NCI-H2196 treated with DMSO at 0.1 percent for 48 hours (cell line): ENCODE measurements at regions not wholly inside any gene's neighbourhood (a gene's known extent, or its start where the extent isn't known, plus 50 kb on each side); places are given as distances from the start of the nearest gene placed in this dataset.

ENCODE experiments used
- DNase-seq: peaks from one replicate; lab custom pipeline; 2025; ENCODE audit not compliant: unreplicated experiment; lab: John Stamatoyannopoulos, UW

DNA sequence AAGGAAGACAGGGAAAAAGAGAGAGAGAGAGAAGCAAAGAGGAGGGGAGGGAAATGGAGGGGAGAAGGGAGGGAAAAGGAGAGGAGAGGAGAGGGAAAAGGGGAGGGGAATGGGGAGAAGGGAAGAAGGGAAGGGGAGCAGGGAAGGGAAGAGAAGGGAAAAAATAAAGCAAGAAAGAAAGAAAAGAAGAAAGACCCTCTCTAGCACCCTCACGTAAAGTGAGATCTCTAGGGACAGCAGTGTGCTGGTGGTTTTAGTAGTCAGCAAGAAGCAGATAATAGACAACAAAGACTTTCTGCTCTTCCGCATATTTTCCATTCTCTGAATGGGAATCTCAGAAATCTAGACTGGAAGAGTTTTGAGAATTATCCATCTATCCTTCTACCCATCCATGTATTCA is 201.8 kb upstream of the RFC3 start:
- DNase-seq, result no peak

DNA sequence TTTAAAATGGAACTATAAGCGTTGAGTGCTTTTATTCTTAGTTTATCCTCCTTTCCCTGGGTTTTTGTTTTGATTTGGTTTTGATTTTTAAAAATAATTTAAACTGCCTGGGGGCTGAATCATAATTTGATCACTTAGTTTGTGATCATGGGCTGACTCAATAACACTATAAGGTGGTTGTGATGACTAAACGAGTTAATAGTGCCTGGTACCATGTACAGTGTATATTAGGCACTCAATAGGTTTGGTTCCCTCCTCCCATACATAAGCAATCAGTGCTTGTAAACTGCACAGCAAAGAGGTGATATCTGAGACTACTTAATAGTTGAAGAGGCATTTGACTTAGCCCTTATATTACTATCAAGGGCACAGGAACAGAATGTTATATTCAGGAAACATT is 200.9 kb upstream of the RFC3 start:
- no peak for DNase-seq

- no peak for DNase-seq
Measured at GRCh38 chr13:33624253-33624652, 193.7 kb upstream of the RFC3 start.

DNA sequence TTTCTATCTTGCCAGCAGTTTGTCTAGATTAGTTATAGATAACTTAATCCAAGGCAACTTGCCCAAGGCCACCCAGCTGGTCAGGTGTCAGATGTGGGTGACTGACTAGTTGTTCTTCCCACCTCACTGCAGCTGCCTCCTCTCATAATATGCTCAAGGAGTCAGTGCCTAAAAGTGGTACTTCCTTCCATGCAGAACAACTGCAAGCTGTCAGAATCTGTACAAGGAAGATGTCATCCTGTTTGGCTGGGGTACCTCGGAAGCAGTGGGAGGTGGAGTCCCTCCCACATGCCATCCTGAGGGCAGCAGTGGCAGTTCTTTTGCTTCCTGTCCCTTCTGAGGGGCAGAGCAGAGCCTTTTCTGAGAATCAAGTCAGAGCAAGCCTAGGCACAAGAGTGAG is 193.2 kb upstream of the RFC3 start:
- no peak for DNase-seq

- DNase-seq, result no peak
Measured at GRCh38 chr13:33626407-33626806, 191.5 kb upstream of the RFC3 start.

DNA sequence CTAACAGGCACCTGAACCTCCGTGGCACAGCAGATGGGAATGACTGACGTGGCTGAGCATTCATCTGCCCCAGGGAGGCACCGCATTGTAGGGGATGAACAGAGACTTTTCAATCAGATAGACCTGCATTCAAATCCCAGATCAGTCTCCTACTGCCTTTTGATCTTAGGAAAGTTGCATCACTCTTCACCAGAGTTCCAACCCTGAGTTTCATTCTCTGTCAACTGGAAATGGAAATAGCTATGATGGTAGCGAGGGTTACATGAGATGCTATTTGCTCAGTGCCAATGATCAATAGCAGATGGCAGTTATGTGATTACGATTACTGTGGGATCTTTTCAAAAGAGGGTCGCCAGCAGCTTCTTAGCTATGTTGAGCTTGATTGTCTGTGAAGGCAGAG is 189.3 kb upstream of the RFC3 start:
- no peak for DNase-seq

DNA sequence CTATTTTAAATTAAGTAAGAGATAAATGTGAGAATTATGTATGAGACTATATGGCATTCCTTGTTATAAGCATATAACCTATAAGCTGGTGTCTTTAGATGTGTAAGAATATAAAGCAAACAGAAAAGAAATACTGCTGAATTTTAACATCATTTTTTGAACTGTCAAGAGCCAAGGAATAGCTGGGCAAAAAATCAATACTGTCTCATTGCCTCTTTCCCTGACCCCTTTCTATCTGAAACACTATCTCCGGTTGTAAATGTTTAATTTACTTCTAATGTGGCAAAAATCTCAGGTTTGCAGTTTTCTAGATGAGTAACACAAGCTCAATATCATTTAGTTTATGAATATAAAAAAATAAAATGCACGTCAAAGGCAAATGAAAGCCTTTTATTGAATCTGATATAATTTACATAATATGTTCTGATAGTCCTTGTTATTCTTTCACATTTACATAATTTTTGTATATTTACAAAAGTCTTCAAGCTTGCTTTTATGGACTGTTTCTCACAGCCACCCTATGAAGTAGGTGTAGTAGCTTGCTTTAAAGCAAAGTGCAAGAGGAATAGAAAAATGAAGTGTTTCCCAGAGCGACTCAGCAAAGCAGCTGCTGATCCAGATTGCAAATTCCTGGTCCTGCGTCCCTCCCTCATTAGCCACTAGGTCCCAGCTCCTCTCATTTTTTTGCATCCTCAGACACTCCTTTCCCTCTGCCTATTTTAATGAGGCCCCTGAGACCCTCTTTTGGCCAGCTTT is 188.2 kb upstream of the RFC3 start:
- no peak for DNase-seq

GRCh38 chr13:33633701-33634545 is 184.0 kb upstream of the RFC3 start:
- DNase-seq, result no peak

DNA sequence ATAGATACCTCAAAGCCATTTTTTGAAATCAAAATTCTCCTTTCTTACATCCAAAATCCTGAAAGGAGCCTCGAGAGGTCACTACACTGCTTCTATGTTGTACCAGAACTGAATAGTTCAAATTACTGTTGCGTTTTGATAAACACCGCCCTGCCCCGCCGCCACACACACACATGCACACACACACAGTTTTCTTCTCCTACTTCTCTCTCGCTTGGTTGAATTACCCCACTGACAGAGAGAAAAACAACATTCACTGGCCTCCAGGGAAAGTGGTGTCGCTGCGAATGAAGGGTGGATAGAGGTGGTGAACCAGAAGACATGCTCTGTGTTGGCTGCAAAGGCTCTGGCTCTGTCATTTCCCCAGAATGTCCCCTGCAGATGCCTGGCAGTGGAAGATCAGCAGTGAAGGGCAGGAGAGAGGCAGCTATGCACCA is 183.4 kb upstream of the RFC3 start:
- DNase-seq, result no peak

DNA sequence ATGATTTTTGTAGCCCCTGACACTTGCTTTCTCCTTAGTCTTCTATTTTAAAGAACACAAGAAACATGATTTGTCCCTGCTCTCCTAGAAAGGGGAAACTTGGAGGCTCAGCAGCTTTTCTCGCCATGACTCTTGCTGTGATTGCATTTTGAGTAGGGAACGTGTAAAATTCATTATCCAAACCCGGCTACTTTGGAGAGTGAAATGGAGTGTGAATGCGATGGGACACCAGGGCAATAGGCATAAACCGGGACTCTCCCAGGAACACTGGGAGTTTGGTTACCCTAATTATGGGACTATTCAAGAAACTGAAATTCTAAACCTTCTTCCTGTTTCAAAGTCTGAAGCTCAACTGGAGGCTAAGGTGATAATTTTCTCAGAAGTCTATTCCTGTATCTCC is 181.7 kb upstream of the RFC3 start:
- DNase-seq, result no peak

GRCh38 chr13:33636955-33637670 is 180.8 kb upstream of the RFC3 start:
- DNase-seq, result no peak

DNA sequence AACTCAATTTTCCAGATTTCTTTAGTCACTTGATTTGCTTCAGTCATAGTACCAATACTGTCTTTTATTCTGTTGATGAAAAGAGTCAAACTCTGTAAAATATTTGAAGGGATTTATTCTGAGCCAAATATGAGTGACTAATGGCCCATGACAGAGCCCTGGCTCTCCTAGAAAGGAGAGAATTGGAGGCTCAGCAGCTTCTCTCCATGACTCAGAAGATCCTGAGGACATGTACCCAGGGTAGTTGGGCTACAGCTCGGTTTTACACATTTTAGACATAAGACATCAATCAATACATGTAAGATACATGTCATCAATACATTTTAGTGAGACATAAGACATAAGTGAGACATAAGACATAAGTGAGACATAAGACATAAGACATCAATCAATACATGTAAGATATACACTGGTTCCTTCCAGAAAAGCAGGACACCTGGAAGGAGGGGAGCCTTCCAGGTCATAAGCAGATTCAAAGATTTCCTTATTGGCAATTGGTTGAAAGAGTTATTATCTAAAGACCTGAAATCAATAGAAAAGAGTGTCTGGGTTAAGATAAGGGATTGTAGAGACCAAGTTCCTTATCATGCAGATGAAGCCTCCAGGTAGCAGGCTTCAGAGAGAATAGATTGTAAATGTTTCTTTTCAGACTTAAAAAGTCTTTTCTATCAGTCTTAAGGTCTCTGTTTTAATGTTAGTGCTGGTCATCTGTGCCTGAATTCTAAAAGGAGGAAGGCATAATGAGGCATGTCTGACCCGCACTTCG is 179.8 kb upstream of the RFC3 start:
- no peak for DNase-seq

DNA sequence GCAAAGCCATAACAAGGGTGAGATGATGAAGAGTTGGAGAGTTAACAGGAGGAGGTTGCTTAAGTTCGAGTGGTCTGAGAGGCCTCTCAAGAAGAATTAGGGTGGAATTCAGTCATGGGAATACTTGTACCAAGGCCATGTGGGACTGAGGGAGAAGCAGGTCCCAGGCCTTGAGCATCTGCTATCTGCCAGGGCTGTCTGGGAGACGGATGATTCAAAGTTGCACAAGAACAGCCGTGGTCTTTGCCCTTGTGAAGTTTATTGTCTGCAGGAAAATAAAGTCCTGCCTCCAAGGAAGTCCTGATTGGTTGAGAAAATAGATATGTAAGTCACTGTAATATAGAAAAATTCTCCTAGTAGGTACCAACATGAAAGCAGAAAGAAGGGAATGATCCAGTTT is 178.8 kb upstream of the RFC3 start:
- DNase-seq, result no peak

DNA sequence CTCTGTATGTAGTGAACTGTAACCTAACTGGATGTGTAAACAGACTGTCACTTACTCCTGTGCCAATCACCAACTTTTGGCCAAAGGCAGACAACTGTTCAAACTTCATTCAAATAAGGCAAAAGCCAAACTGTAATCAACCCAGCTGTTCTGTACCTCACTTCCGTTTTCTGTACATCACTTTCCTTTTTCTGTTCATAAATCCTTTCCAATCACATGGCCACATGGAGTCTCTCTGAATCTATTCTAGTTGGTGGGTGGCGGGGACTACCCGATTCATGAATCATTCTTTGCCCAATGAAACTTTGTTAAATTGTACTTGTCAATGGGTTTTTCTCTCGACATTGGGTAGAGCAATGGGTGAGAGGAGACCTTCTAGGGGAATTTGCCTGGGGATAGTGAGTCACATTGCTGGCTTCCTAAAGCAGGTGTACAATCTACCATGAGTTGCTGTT is 178.3 kb upstream of the RFC3 start:
- no peak for DNase-seq

DNA sequence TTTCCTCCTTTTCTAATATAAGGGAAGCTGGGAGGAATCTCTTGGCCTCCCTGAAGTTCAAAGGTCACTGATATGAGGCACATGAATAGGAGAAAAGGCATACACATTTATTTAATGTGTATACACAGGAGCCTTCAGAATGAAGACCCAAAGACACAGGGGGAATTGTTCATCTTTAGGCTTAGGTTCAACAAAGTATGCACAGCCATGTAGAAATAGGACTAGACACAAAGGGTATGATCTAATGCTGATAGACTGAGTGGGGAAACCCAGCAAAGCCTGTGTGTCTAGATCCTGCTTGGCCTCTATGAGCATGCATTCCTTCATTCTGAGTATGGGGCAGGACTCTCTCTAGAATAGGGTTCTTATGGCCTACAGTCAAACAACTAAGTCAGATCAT is 177.1 kb upstream of the RFC3 start:
- no peak for DNase-seq

DNA sequence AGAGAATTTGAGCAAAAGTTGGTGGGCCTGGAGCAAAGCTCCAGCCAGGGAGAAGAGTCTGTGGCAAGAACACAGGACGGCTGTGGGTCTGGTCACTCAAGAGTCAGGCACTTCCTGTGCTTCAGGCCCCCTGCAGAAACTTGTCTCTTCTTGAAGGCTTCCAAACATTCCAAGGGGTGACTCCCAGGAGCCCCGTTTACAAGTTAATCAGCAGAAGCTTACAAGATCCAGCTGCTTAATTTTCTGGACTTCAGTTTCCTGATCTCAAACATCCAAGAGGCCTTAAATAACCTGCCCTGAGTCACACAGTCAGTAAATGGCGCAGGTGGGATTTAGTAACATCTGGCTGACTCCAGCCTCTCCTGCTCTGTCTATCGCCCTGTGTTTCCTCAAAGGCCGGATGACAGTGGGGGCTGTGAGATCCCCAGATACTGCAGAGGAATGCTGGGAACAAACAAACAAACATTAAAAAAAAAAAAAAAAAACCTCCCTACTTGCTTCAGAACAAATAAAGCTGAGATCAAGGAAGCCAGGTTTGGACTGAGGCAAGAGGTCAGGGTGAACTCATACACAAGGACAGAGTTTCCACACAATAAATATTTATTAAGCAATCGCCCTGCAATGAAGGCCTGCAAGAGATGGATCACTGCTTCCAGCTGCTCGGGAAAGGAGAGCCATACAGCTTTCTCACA is 175.4 kb upstream of the RFC3 start:
- DNase-seq, result no peak

DNA sequence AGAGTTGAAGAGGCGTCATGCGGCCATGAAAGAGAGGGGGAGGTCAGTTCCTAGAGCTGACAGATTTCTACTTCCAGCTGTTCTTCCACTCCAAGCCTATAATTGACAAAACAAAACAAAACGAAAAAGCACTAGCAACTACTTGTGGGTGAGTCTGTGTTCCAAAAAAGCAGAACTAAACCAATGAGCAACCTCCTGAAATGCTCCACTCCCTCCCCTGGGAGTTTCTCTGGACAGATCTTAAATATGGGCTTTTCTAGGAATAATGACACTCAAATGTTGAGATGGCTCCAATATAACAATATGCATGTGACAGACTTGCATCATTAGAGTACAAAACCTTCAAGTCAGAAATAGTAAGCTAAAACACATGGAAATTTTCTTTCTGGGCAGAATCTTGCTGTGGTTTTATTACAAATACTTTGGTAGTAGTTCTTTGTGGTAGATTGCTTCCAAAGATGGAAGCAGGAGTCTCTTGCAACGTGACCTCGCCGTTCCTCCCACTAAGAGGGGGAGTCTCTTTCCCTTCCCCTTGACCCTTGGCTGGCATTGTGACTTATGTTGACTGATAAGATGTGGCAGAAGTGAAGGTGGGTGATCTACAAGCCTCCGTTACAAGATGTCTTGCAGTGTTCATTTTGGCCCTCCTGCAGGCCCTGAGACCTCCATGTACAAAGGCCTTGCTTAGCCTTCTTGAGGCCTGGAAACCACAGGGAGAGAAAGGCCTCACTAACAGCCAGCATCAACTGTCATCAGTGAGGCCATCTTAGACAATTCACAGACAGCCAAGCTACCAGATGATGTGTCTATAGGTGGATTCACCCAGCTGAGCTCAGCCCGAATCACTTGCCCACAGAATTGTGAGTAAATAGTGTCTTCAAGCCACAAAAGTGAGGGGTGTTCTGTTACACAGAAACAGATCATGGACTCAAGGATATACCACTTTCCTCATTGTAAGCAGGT is 173.1 kb upstream of the RFC3 start:
- no peak for DNase-seq

DNA sequence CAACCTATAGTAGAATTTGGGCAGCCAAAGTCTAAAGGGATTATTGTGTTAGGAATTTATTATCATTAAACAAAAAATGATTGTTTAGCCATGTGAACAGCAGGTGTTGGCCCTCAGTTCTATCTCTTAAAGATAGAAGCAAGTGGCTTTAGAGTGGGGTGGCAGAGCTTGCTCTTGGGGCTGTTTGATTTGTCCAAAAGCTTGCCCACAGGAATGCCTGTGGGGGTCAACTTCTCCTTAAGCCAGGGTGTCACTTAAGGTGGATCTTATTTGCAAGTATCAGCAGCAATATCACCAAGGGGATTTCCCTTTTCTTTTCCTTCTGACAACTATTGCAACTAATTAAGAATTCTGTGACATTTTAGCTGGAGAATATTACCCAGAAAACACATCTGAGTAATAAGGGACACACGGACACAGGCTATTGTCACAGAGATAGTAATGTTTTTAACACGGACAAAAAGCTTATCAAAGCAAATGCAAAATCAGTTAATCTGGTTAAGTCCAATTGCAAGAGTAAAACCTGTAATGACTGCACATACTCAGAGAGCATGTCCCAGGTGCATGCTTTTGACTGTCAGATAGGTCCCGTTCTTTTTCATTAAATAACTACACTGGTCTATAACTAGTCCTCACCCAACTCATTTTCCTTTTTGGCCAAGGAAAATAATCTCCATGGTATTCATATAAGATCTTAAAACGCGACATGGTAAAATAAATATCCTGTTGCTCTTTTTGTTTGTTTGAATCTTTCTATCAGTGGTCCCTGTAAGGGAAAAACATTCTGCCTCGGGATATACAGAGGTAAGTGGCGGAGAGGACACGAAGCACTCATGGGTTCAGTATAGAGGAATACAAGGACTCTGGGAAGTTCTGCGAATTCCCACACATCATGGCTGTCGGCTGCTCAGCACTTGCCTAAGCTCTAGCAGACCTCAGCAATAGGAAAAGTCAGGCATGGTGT is 172.1 kb upstream of the RFC3 start:
- no peak for DNase-seq
